PC-3 (cell line): ENCODE measurements at regions not wholly inside any gene's neighbourhood (a gene's known extent, or its start where the extent isn't known, plus 50 kb on each side); places are given as distances from the start of the nearest gene placed in this dataset.

ENCODE experiments used
- ATAC-seq: fragments of 200-7000 bp; cut with Tn5 transposase; 2 replicates; pipeline ENCODE4 v1.9.1; 2020; ENCODE audit warnings: mild to moderate bottlenecking, moderate library complexity
- BruUV-seq: library from RNA; stranded (reverse); fragments of 400-500 nt; replicated peaks from 2 replicates; lab custom pipeline; 2021; lab: Mats Ljungman, UMichigan
- CTCF ChIA-PET: fragments of 300-600 bp; sonication (Branson Sonifier 250); formaldehyde crosslinking; loops from one replicate; lab custom pipeline; 2022; ENCODE audit warnings: antibody characterized with exemption; lab: Charles Lee
- POLR2A ChIA-PET: fragments of 300-600 bp; sonication (Branson Sonifier 250); formaldehyde crosslinking; loops from one replicate; lab custom pipeline; 2022; ENCODE audit warnings: antibody characterized with exemption; ENCODE audit not compliant: unreplicated experiment; lab: Charles Lee
- DNase-seq: peaks from one replicate; pipeline ENCODE4 v3.0.0-alpha.2; 2015
- H2AFZ ChIP-seq: fragments of 300-600 bp; sonication (generic); 2 replicates; pipeline ENCODE4 v1.6.0; 2016; ENCODE audit warnings: antibody characterized with exemption, low read length
- H3F3A ChIP-seq: fragments of 300-600 bp; sonication (generic); one replicate; pipeline ENCODE4 v1.6.0; 2017; ENCODE audit warnings: antibody characterized with exemption, low read length, control low read depth, mild to moderate bottlenecking; ENCODE audit not compliant: unreplicated experiment
- H3K27ac ChIP-seq: fragments of 300-600 bp; sonication (generic); 2 replicates; pipeline ENCODE4 v1.5.1; 2016; ENCODE audit warnings: mild to moderate bottlenecking, low read length
- H3K27me3 ChIP-seq: fragments of 300-600 bp; sonication (generic); 2 replicates; pipeline ENCODE4 v1.6.1; 2016; ENCODE audit warnings: low read length, mixed read lengths
- H3K36me3 ChIP-seq: fragments of 300-600 bp; sonication (generic); 2 replicates; pipeline ENCODE4 v1.6.1; 2016; ENCODE audit warnings: low read depth, mixed run types, low read length, mixed read lengths
- H3K4me1 ChIP-seq: fragments of 300-600 bp; sonication (generic); 2 replicates; pipeline ENCODE4 v1.5.1; 2016; ENCODE audit warnings: low read length; ENCODE audit not compliant: insufficient read depth
- H3K4me2 ChIP-seq: fragments of 300-600 bp; sonication (generic); 2 replicates; pipeline ENCODE4 v1.6.0; 2016; ENCODE audit warnings: low read length
- H3K4me3 ChIP-seq: fragments of 300-600 bp; sonication (generic); 2 replicates; pipeline ENCODE4 v1.5.1; 2016; ENCODE audit warnings: mild to moderate bottlenecking, low read length, mixed read lengths
- H3K79me2 ChIP-seq: fragments of 300-600 bp; sonication (generic); 2 replicates; pipeline ENCODE4 v1.6.1; 2017; ENCODE audit warnings: low read length, mixed read lengths
- H3K9ac ChIP-seq: fragments of 300-600 bp; sonication (generic); 2 replicates; pipeline ENCODE4 v1.6.0; 2016; ENCODE audit warnings: mild to moderate bottlenecking, low read length
- H3K9me2 ChIP-seq: fragments of 300-600 bp; sonication (generic); replicated peaks from 2 replicates; pipeline ENCODE4 v1.6.1; 2016; ENCODE audit warnings: mixed run types, low read length, mixed read lengths
- H3K9me3 ChIP-seq: fragments of 300-600 bp; sonication (generic); 2 replicates; pipeline ENCODE4 v1.6.1; 2016; ENCODE audit warnings: low read length, mixed read lengths
- H4K20me1 ChIP-seq: fragments of 300-600 bp; sonication (generic); 2 replicates; pipeline ENCODE4 v1.6.1; 2016; ENCODE audit warnings: low read length, mixed read lengths
- CTCF ChIP-seq: fragments of 300-600 bp; sonication (generic); conservative IDR thresholded peaks from 2 replicates; pipeline ENCODE4 v1.5.1; 2017; ENCODE audit warnings: antibody characterized with exemption, low read depth, mild to moderate bottlenecking, low read length
- EZH2 ChIP-seq: fragments of 300-600 bp; sonication (generic); IDR thresholded peaks from one replicate; pipeline ENCODE4 v1.6.1; 2017; ENCODE audit warnings: antibody characterized with exemption, mild to moderate bottlenecking, low read length; ENCODE audit not compliant: unreplicated experiment
- EZH2phosphoT487 ChIP-seq: fragments of 300-600 bp; sonication (generic); IDR thresholded peaks from 2 replicates; pipeline ENCODE4 v1.6.1; 2018; ENCODE audit warnings: mild to moderate bottlenecking, antibody characterized with exemption, low read length, borderline replicate concordance
- intact Hi-C: fragments of 100-400 bp; cut with micrococcal nuclease; formaldehyde crosslinking; loops from 2 replicates; pipeline ENCODE4 v1.9.0; 2023

DNA sequence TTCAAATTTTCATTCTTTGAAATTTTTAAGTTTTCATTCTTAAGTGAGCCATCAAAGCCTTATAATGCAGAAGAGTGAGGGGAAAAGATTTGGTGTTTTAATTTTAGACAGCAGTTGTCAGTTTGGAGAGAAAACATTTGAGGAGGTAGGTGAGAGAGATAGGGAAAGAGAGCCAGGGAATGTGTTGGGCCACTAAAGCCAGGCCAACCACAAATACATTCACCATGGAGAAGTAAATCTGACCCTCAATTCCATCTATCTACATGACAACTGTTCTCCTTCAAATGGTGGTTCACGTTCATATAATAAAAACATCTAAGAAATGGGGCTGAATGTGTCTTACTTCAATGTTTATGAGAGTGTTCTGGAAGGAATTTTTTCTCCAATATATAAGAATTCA, 553.0 kb upstream of the SYT4 start:
- intact Hi-C loops = no loop called here
- Histone ChIP-seq H3K4me1 (no peaks in the 10 kb centered on the region), H3F3A (no peaks in the 10 kb centered on the region), H3K36me3 (no peaks in the 10 kb centered on the region), H3K27me3 (no peaks in the 10 kb centered on the region), H3K79me2 (no peaks in the 10 kb centered on the region), H3K4me2 (no peak overlapping the region), H3K9me3 (no peaks in the 10 kb centered on the region), H3K9ac (no peak overlapping the region), H4K20me1 (no peaks in the 10 kb centered on the region), H3K4me3 (no peak overlapping the region), H3K9me2 (no peaks in the 10 kb centered on the region), H3K27ac (no peak overlapping the region), H2AFZ (no peak overlapping the region)
- no TSS peak for BruUV-seq
- ChIA-PET CTCF (no interaction called here), POLR2A (no interaction called here)
- no peak for DNase-seq
- TF ChIP-seq EZH2 = no peak
- no peak for TF ChIP-seq EZH2phosphoT487
- ATAC-seq = no peak

DNA sequence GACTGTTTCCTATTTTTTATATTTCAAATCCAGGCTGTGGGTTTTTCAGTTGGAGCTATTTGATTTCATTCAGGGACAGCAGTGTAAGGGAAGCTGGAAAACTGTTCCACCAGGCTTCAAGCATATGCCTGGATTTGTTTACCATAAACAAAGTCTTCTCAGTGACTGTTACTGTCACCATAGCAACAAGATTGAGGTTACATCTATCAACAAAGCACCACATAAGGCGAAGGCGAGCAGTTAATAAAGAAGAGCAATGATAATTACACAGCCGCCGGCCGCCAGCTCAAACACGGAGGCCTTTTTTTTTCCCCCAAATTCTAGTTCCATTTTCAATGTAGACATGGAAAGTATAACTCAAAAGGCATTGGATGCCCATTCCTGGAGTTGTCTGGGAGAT, 553.7 kb upstream of the SYT4 start:
- no peaks in the 10 kb centered on the region for H3K36me3 ChIP-seq
- TF ChIP-seq CTCF (no peak), EZH2 (no peak), EZH2phosphoT487 (no peak)
- ChIA-PET POLR2A (no interaction called here), CTCF (no interaction called here)
- intact Hi-C loops = no loop called here
- no peak overlapping the region for H3K4me2 ChIP-seq
- H3K27ac ChIP-seq = no peak overlapping the region
- H3K9ac ChIP-seq = no peak overlapping the region
- no peak overlapping the region for H3K4me3 ChIP-seq
- no peaks in the 10 kb centered on the region for H3F3A ChIP-seq
- H3K9me3 ChIP-seq = no peaks in the 10 kb centered on the region
- H3K9me2 ChIP-seq = no peaks in the 10 kb centered on the region
- H2AFZ ChIP-seq = no peak overlapping the region
- H3K4me1 ChIP-seq = no peaks in the 10 kb centered on the region
- H3K79me2 ChIP-seq = no peaks in the 10 kb centered on the region
- DNase-seq (no peak), ATAC-seq (no peak)
- H3K27me3 ChIP-seq = no peaks in the 10 kb centered on the region
- no TSS peak for BruUV-seq
- no peaks in the 10 kb centered on the region for H4K20me1 ChIP-seq

- POLR2A ChIA-PET = no interaction called here
- no peaks in the 10 kb centered on the region for H4K20me1 ChIP-seq
- no TSS peak for BruUV-seq
- no peak overlapping the region for H2AFZ ChIP-seq
- H3K9ac ChIP-seq = no peak overlapping the region
- no peaks in the 10 kb centered on the region for H3K36me3 ChIP-seq
- CTCF ChIA-PET = no interaction called here
- intact Hi-C loops = no loop called here
- no peaks in the 10 kb centered on the region for H3K9me3 ChIP-seq
- H3K4me1 ChIP-seq = peaks cover 4% of the 10 kb centered on the region
- H3K4me2 ChIP-seq = no peak overlapping the region
- H3K4me3 ChIP-seq = no peak overlapping the region
- H3F3A ChIP-seq = no peaks in the 10 kb centered on the region
- no peaks in the 10 kb centered on the region for H3K27me3 ChIP-seq
- H3K79me2 ChIP-seq = no peaks in the 10 kb centered on the region
- no peak for TF ChIP-seq CTCF
- TF ChIP-seq EZH2 = no peak
- no peak for TF ChIP-seq EZH2phosphoT487
- ATAC-seq (no peak), DNase-seq (no peak)
- H3K27ac ChIP-seq = no peak overlapping the region
- H3K9me2 ChIP-seq = no peaks in the 10 kb centered on the region
Observed at GRCh38 chr18:43846299-43846698, 569.0 kb upstream of the SYT4 start.
